ENCODE measurements at regions not wholly inside any gene's neighbourhood (a gene's known extent, or its start where the extent isn't known, plus 50 kb on each side); places are given as distances from the start of the nearest gene placed in this dataset.

GRCh38 chr14:54282849-54283248, 114.0 kb upstream of the CDKN3 start:
- TF ChIP-seq POLR2A (IDR thresholded peaks at IDR 0.05) (no peak), CTCF (IDR thresholded peaks at IDR 0.05) (no peak)

Data from right lobe of liver (tissue), 4 donors.